Mucosa of stomach (tissue), 1 donor: ENCODE measurements at regions not wholly inside any gene's neighbourhood (a gene's known extent, or its start where the extent isn't known, plus 50 kb on each side); places are given as distances from the start of the nearest gene placed in this dataset.
"Not testable (repeated sequence)": the region's sequence is repeated elsewhere in the genome, so short reads cannot be mapped to it uniquely, and the experiment has no call there.

Source experiments
- H3K27me3 ChIP-seq: one replicate; pipeline ENCODE4 v1.7.0; 2013; ENCODE audit warnings: mild to moderate bottlenecking, low read length; ENCODE audit not compliant: control insufficient read depth, insufficient read depth
- H3K36me3 ChIP-seq: one replicate; pipeline ENCODE4 v1.7.0; 2013; ENCODE audit warnings: low read length; ENCODE audit not compliant: control insufficient read depth, insufficient read depth
- H3K4me1 ChIP-seq: one replicate; pipeline ENCODE4 v1.7.0; 2013; ENCODE audit warnings: mild to moderate bottlenecking, low read length; ENCODE audit not compliant: control insufficient read depth, insufficient read depth
- H3K4me3 ChIP-seq: one replicate; pipeline ENCODE4 v1.7.0; 2013; ENCODE audit warnings: low read length
- H3K9ac ChIP-seq: one replicate; pipeline ENCODE4 v1.7.0; 2013; ENCODE audit warnings: mild to moderate bottlenecking, low read length, moderate library complexity
- H3K9me3 ChIP-seq: one replicate; pipeline ENCODE4 v1.7.0; 2013; ENCODE audit warnings: mild to moderate bottlenecking, low read length, moderate library complexity; ENCODE audit not compliant: control insufficient read depth
- donor health status: Pancreatic carcinoma.

- Histone ChIP-seq H3K27me3 (no peaks in the 10 kb centered on the region), H3K9ac (no peak overlapping the region), H3K4me3 (no peak overlapping the region), H3K4me1 (no peaks in the 10 kb centered on the region), H3K36me3 (no peaks in the 10 kb centered on the region), H3K9me3 (no peaks in the 10 kb centered on the region)
Observed at GRCh38 chr1:172781513-172782140, 122.7 kb downstream of the FASLG start.

GRCh38 chr1:172789840-172790239 is 130.9 kb downstream of the FASLG start:
- H3K36me3 ChIP-seq = no peaks in the 10 kb centered on the region
- no peak overlapping the region for H3K4me3 ChIP-seq
- no peaks in the 10 kb centered on the region for H3K4me1 ChIP-seq
- H3K9me3 ChIP-seq = no peaks in the 10 kb centered on the region
- no peak overlapping the region for H3K9ac ChIP-seq
- no peaks in the 10 kb centered on the region for H3K27me3 ChIP-seq

DNA sequence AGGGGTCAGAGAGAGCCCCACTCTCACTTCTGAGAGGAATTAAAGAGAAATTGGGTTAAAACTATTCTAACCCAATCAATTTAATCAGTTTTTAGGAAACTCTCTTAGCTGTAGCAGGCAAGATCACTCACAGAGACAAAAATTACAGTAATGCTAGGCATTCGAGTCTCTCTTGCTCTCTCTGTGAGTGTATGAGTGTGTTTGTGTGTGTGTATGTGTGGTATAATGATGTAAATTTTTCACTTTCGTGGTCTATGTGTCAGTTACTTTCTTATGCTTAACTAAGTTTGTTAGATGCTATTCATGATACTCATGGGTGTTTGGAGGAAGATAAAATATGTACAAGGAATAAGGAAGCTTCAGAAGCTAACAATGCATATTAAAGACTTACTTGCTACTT is 131.3 kb downstream of the FASLG start:
- Histone ChIP-seq H3K27me3 (no peaks in the 10 kb centered on the region), H3K4me1 (no peaks in the 10 kb centered on the region), H3K36me3 (no peaks in the 10 kb centered on the region), H3K4me3 (no peak overlapping the region), H3K9me3 (no peaks in the 10 kb centered on the region), H3K9ac (no peak overlapping the region)

DNA sequence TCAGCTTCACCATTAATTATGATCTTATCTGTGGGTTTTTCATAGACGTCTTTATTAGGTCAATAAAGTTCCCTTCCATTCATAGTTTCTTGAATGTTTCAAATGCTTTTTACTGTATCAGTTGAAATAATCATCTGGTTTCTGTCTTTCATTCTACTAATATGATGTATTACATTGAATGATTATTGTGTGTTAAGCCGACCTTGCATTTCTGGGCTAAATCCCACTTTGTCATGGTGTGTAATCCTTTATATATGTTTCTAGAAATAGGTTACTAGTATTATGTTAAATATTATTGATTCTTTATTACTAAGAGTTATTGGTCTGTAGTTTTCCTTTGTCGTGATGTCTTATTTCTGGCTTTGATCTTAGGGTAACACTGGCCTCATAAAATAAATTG is 134.9 kb downstream of the FASLG start:
- H3K27me3 ChIP-seq = no peaks in the 10 kb centered on the region

DNA sequence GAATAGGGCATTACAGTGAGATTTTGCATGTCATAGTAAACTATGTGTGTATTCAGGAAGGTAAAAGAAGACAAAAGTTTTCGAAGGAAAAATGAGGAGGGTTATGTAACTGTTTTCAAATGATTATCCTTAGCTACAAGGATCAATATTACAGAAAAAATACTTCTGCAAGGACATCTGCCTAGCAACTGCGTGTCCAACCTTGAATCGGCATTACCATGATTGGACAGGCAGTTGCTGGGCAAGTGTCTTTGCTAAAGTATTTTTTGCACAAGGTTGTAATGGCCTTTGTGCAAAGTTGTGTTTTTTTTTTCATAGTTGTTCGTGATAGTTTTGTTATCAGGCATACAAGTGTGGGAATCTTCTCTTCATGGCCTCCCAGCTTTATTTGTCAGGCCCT is 136.8 kb downstream of the FASLG start:
- Histone ChIP-seq H3K36me3 (no peaks in the 10 kb centered on the region), H3K9me3 (no peaks in the 10 kb centered on the region), H3K4me1 (no peaks in the 10 kb centered on the region), H3K9ac (no peak overlapping the region), H3K27me3 (no peaks in the 10 kb centered on the region), H3K4me3 (no peak overlapping the region)

More for the DNA sequence above, 134.9 kb downstream of the FASLG start:
- no peaks in the 10 kb centered on the region for H3K36me3 ChIP-seq
- H3K9ac ChIP-seq = no peak overlapping the region
- H3K4me1 ChIP-seq = no peaks in the 10 kb centered on the region
- no peak overlapping the region for H3K4me3 ChIP-seq
- H3K9me3 ChIP-seq = no peaks in the 10 kb centered on the region

DNA sequence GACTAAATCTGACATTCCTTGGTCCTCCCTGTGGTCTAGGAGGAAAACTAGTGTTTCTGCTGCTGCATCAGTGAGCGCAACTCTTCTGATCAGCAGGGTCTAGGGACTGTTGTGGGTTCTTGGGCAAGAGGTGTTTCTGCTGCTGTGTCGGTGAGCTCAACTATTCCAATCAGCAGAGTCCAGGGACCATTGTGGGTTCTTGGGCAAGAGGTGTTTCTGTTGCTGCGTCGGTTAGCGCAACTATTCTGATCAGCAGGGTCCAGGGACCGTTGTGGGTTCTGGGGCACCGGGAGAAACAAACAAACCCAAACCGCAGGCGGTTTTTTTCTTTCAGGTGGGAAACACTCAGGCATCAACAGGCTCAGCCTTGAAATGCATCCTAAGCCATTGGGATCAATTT is 140.9 kb downstream of the FASLG start:
- H3K9ac ChIP-seq, H3K4me3 ChIP-seq, H3K9me3 ChIP-seq, H3K4me1 ChIP-seq, H3K36me3 ChIP-seq, H3K27me3 ChIP-seq: not testable (repeated sequence)

GRCh38 chr1:172801771-172802322 is 142.9 kb downstream of the FASLG start:
- Histone ChIP-seq H3K9ac (no peak overlapping the region), H3K27me3 (no peaks in the 10 kb centered on the region), H3K4me1 (no peaks in the 10 kb centered on the region), H3K36me3 (no peaks in the 10 kb centered on the region), H3K9me3 (no peaks in the 10 kb centered on the region), H3K4me3 (no peak overlapping the region)

- Histone ChIP-seq H3K36me3 (no peaks in the 10 kb centered on the region), H3K4me3 (no peak overlapping the region)
Observed at GRCh38 chr1:172809750-172810149, 150.8 kb downstream of the FASLG start.

DNA sequence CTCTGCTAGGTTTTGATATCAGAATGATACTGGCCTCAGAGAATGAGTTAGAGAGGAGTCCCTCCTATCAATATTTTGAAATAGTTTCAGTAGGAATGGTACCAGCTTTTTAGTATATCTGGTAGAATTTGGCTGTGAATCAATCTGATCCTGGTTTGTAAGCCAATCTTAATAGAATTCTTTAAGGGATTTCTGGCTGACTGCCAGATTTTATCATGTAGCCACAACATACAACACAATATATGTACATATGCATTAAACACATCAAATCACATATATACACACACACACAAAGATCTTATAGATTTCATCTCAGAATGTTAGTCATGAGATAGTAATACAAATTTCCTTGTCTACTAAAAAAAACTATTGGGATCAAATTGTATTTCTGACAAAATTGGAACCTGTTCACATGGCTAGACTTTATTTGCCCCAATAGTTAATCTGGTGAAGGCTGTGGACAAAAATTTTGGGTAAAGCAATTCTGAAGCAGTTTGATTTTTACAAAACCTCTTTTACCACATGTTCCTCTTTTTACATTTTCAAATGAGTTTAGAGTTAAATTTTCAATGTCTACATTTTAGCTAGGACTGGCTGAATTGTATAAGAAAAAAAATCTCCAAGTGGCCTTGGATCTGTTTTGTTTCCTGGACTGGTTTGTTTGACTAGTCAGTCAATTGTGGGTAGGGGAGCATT is 151.7 kb downstream of the FASLG start:
- Histone ChIP-seq H3K9me3 (no peaks in the 10 kb centered on the region), H3K4me3 (no peak overlapping the region), H3K9ac (no peak overlapping the region), H3K4me1 (no peaks in the 10 kb centered on the region), H3K36me3 (no peaks in the 10 kb centered on the region), H3K27me3 (no peaks in the 10 kb centered on the region)

More at GRCh38 chr1:172809750-172810149, 150.8 kb downstream of the FASLG start:
- H3K27me3 ChIP-seq = no peaks in the 10 kb centered on the region
- no peaks in the 10 kb centered on the region for H3K4me1 ChIP-seq
- no peaks in the 10 kb centered on the region for H3K9me3 ChIP-seq
- H3K9ac ChIP-seq = no peak overlapping the region

- H3K36me3 ChIP-seq = no peaks in the 10 kb centered on the region
- no peaks in the 10 kb centered on the region for H3K9me3 ChIP-seq
- no peaks in the 10 kb centered on the region for H3K4me1 ChIP-seq
- H3K9ac ChIP-seq = no peak overlapping the region
- H3K27me3 ChIP-seq = no peaks in the 10 kb centered on the region
- no peak overlapping the region for H3K4me3 ChIP-seq
Observed at GRCh38 chr1:172811694-172812093, 152.8 kb downstream of the FASLG start.

DNA sequence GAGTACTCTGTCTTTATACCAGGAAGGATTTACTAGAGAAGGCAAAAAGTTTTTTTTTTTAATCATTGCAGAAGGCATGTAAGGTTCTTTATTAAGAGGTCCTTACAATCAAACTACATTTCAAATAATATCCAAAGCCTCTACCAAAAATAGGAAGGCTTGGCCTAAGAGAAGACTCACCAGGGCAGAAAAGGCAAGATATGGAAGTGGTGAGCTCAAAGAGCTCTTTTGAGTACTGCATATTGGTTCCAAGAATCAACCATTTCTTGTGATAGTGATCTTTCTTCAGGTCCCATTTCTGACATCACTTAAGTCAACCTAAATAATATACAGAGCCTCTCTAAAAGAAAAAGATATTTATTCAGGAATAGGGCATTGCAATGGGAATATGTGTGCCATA is 153.2 kb downstream of the FASLG start:
- Histone ChIP-seq H3K4me3 (no peak overlapping the region), H3K4me1 (no peaks in the 10 kb centered on the region), H3K9me3 (no peaks in the 10 kb centered on the region), H3K9ac (no peak overlapping the region), H3K27me3 (no peaks in the 10 kb centered on the region), H3K36me3 (no peaks in the 10 kb centered on the region)

DNA sequence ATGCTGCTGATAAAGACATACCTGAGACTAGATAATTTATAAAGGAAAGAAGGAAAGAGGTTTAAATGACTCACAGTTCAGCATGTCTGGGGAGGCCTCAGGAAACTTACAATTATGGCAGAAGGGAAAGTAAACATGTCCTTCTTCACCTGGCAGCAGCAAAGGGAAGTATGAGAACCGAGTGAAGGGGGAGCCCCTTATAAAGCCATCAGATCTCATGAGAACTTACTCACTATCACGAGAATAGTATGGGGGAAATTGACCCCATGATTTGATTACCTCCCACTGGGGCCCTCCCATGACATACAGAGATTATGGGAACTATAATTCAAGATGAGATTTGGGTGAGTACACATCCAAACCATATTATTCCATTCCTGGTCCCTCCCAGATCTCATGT is 154.4 kb downstream of the FASLG start:
- Histone ChIP-seq H3K4me3 (no peak overlapping the region), H3K9me3 (no peaks in the 10 kb centered on the region), H3K36me3 (no peaks in the 10 kb centered on the region), H3K27me3 (no peaks in the 10 kb centered on the region), H3K9ac (no peak overlapping the region), H3K4me1 (no peaks in the 10 kb centered on the region)
